ENCODE measurements at regions not wholly inside any gene's neighbourhood (a gene's known extent, or its start where the extent isn't known, plus 50 kb on each side); places are given as distances from the start of the nearest gene placed in this dataset.

- Histone ChIP-seq H2AK9ac (replicated peaks; ENCODE audit: low read depth, low read length, poor library complexity) (no peak overlapping the region), H4K8ac (ENCODE audit: low read depth in 2 of 2, low read length in 2 of 2) (no peak overlapping the region), H3K36me3 (ENCODE audit: control insufficient read depth, insufficient read depth, low read length) (no peaks in the 10 kb centered on the region), H3K4ac (ENCODE audit: low read depth, low read length) (no peak overlapping the region), H4K20me1 (ENCODE audit: insufficient read depth, low read length) (no peaks in the 10 kb centered on the region), H2AK5ac (ENCODE audit: low read depth, low read length) (no peak overlapping the region), H3K27me3 (ENCODE audit: control insufficient read depth, insufficient read depth, low read length) (no peaks in the 10 kb centered on the region), H3K9me1 (ENCODE audit: insufficient read depth, low read length) (no peaks in the 10 kb centered on the region), H4K91ac (ENCODE audit: insufficient read depth, low read depth, low read length) (no peak overlapping the region), H2AFZ (replicated peaks; ENCODE audit: low read length, poor library complexity) (no peak overlapping the region), H3K23ac (ENCODE audit: low read depth, low read length) (no peak overlapping the region), H3K4me3 (ENCODE audit: insufficient read depth, low read depth, low read length) (no peak overlapping the region), H3K4me1 (ENCODE audit: control insufficient read depth, insufficient read depth, low read length) (no peaks in the 10 kb centered on the region), H2BK15ac (ENCODE audit: low read depth, low read length) (no peak overlapping the region), H3K56ac (ENCODE audit: extremely low read depth, insufficient read depth, low read length) (no peak overlapping the region), H4K5ac (ENCODE audit: low read depth, low read length) (no peak overlapping the region), H2BK5ac (ENCODE audit: low read depth, low read length, poor library complexity, severe bottlenecking) (no peak overlapping the region), H3K9ac (ENCODE audit: low read depth, low read length) (no peak overlapping the region), H3K27ac (ENCODE audit: insufficient read depth, low read length) (no peak overlapping the region), H3K18ac (ENCODE audit: low read depth, low read length) (no peak overlapping the region), H3K79me1 (ENCODE audit: low read depth in 1 of 2, low read length in 2 of 2) (no peaks in the 10 kb centered on the region), H3K9me3 (ENCODE audit: control insufficient read depth, insufficient read depth, low read length) (no peaks in the 10 kb centered on the region), H2BK20ac (ENCODE audit: low read depth, low read length) (no peak overlapping the region), H2BK120ac (ENCODE audit: low read depth, low read length) (no peak overlapping the region), H3K4me2 (ENCODE audit: low read depth, low read length) (no peak overlapping the region), H3K14ac (replicated peaks; ENCODE audit: low read depth, low read length) (no peak overlapping the region)
- ATAC-seq (ENCODE audit: low read depth) (no peak), DNase-seq (no peak)
- intact Hi-C loops (cut with micrococcal nuclease) (no loop called here), dilution Hi-C loops (cut with HindIII; ENCODE audit: low sequenced_read_pairs, unreplicated experiment) (no loop called here), in situ Hi-C loops (cut with MboI; ENCODE audit: low sequenced_read_pairs) (no loop called here)
- TF ChIP-seq SMC3 (IDR thresholded peaks at IDR 0.05; ENCODE audit: low read depth, low read length) (no peak), CEBPB (IDR thresholded peaks at IDR 0.05; ENCODE audit: low read depth, low read length) (no peak), POLR2A (IDR thresholded peaks at IDR 0.05; ENCODE audit: low read depth, low read length) (no peak)
- ChIA-PET CTCF (no interaction called here), POLR2A (ENCODE audit: unreplicated experiment) (no interaction called here)
- no TSS peak for BruUV-seq (replicated peaks)
- WGBS, 2 experiments (ENCODE audit: extremely low coverage in 2 of 2, insufficient read length in 1 of 2) = 100% methylated on average over 1 of the region's 2 CpGs; no CpG with 5 or more reads in 1 of the 2 experiments
Measured at GRCh38 chr5:88557131-88557530, 288.5 kb upstream of the TMEM161B start.

All from IMR-90 (cell line).